Activated CD4-positive, alpha-beta T cell treated with anti-CD3 and anti-CD28 coated beads for 36 hours (primary cell): ENCODE measurements at regions not wholly inside any gene's neighbourhood (a gene's known extent, or its start where the extent isn't known, plus 50 kb on each side); places are given as distances from the start of the nearest gene placed in this dataset.
"Not testable (repeated sequence)": the region's sequence is repeated elsewhere in the genome, so short reads cannot be mapped to it uniquely, and the experiment has no call there.

Experiments used
- ATAC-seq: fragments of 200-7000 bp; cut with Tn5 transposase; one replicate; pipeline ENCODE4 v1.10.0; 2021; ENCODE audit warnings: mild to moderate bottlenecking, moderate library complexity
- CTCF ChIA-PET: fragments of 350-600 bp; sonication (Branson Sonifier 250); formaldehyde crosslinking; loops from one replicate; lab custom pipeline; 2021; ENCODE audit warnings: antibody characterized with exemption; lab: Charles Lee
- POLR2A ChIA-PET: fragments of 350-600 bp; sonication (Branson Sonifier 250); formaldehyde crosslinking; loops from one replicate; lab custom pipeline; 2021; ENCODE audit warnings: antibody characterized with exemption, inconsistent platforms; lab: Charles Lee
- DNase-seq: peaks from one replicate; pipeline ENCODE4 v3.0.0-alpha.2; 2020
- H3K27ac Mint-ChIP-seq: one replicate; pipeline ENCODE4 v1.8.0; 2021; ENCODE audit warnings: mixed read lengths
- H3K27me3 Mint-ChIP-seq: one replicate; pipeline ENCODE4 v1.8.0; 2021; ENCODE audit warnings: mixed read lengths
- H3K36me3 Mint-ChIP-seq: one replicate; pipeline ENCODE4 v1.8.0; 2021; ENCODE audit warnings: low read depth, mixed read lengths
- H3K4me1 Mint-ChIP-seq: one replicate; pipeline ENCODE4 v1.8.0; 2021; ENCODE audit warnings: mixed read lengths
- H3K4me3 Mint-ChIP-seq: one replicate; pipeline ENCODE4 v1.8.0; 2021; ENCODE audit warnings: mild to moderate bottlenecking, moderate library complexity, mixed read lengths
- H3K9me3 Mint-ChIP-seq: one replicate; pipeline ENCODE4 v1.8.0; 2021; ENCODE audit warnings: low read depth, mixed read lengths
- intact Hi-C, 2 experiments: fragments of 100-400 bp; cut with DNase I in 1 of 2; cut with micrococcal nuclease in 1 of 2; formaldehyde crosslinking; loops; one replicate each; pipeline versions ENCODE4 v1.14.2 to v1.15.1; 2022 to 2024; cut with DNase I, micrococcal nuclease

- Mint-ChIP-seq H3K27me3 (no peaks in the 10 kb centered on the region), H3K4me1 (no peaks in the 10 kb centered on the region), H3K36me3 (no peaks in the 10 kb centered on the region), H3K4me3 (no peak overlapping the region), H3K27ac (no peak overlapping the region), H3K9me3 (peaks cover 10% of the 10 kb centered on the region)
- no peak for DNase-seq
- CTCF ChIA-PET: no interaction called here
- intact Hi-C loops: no loop called here
- ATAC-seq: no peak
- POLR2A ChIA-PET: no interaction called here
These were observed 68.0 kb downstream of the CBLN4 start for GRCh38 chr20:55937283-55937682.

- Mint-ChIP-seq H3K36me3 (no peaks in the 10 kb centered on the region), H3K9me3 (peaks cover 10% of the 10 kb centered on the region), H3K4me3 (no peak overlapping the region), H3K27me3 (no peaks in the 10 kb centered on the region), H3K27ac (no peak overlapping the region), H3K4me1 (no peaks in the 10 kb centered on the region)
- POLR2A ChIA-PET: no interaction called here
- intact Hi-C loops: no loop called here
- no peak for DNase-seq
- CTCF ChIA-PET: no interaction called here
- ATAC-seq: no peak
These were observed 69.1 kb downstream of the CBLN4 start for GRCh38 chr20:55936209-55936595.

DNA sequence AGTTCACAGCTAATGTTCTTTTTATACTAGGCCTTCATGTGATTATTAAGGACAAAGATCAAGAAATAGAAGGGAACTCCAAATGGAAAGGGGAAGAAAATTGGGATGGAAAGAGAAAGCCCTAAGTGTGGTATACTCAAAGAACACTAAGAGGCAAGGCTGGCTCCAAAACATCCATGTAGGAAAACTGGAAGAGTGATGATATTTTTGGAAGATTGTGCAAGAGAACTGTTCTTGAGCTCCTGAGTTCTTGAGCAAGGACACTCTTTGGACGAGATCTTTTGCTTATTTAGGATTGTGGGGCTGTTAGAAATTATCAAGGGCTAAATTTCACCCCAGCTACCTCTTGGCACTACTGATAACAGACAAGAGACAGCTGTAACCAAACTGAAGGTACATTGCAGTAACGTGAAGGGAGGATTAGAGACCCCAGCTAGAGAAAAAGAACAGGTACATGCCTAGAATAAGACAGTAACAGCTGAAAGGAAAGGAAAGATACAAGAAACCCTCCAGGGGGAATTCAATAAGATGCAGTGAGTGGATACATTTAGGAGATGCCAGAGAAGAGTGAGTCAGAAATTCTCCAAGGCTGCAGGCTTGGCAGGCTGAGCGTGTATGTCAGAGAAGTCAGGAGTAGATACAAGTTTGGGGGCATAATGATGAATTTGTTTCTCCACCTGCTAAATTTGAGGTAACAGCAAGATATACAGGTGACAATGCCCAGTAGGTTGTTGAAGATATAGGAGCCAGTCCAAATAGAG is 69.7 kb downstream of the CBLN4 start:
- Mint-ChIP-seq H3K27ac (no peak overlapping the region), H3K9me3 (peaks cover 8% of the 10 kb centered on the region), H3K4me3 (no peak overlapping the region), H3K27me3 (no peaks in the 10 kb centered on the region), H3K36me3 (no peaks in the 10 kb centered on the region), H3K4me1 (no peaks in the 10 kb centered on the region)
- ChIA-PET POLR2A (no interaction called here), CTCF (no interaction called here)
- intact Hi-C loops: no loop called here
- ATAC-seq (no peak), DNase-seq (no peak)

DNA sequence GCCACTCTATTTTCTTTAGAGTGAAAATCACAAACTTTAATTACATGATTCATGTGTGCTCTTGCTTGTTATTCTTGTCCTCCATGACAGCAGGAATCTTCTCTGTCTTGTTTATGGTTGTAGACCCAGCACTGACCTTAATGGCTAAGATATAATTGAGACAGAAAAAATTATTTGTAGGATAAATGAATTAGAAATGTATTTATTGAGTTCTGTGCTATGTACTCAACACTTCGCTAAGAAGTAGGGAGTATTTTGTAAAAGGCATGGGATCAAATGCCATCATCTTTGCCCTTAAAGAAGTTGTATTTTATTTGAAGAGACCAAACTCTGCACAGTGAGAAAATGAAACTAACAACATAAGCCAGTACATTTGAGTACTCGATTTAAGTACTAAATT is 71.2 kb downstream of the CBLN4 start:
- ATAC-seq (no peak), DNase-seq (no peak)
- no peak overlapping the region for H3K27ac Mint-ChIP-seq
- no peak overlapping the region for H3K4me3 Mint-ChIP-seq
- intact Hi-C loops: no loop called here
- no peaks in the 10 kb centered on the region for H3K27me3 Mint-ChIP-seq
- H3K4me1 Mint-ChIP-seq: no peaks in the 10 kb centered on the region
- peaks cover 8% of the 10 kb centered on the region for H3K9me3 Mint-ChIP-seq
- H3K36me3 Mint-ChIP-seq: no peaks in the 10 kb centered on the region
- CTCF ChIA-PET: no interaction called here
- POLR2A ChIA-PET: no interaction called here

- DNase-seq, CTCF ChIA-PET, ATAC-seq, H3K4me1 Mint-ChIP-seq, POLR2A ChIA-PET, H3K36me3 Mint-ChIP-seq, H3K4me3 Mint-ChIP-seq, intact Hi-C loops, H3K9me3 Mint-ChIP-seq, H3K27me3 Mint-ChIP-seq, H3K27ac Mint-ChIP-seq: not testable (repeated sequence)
These were observed 74.4 kb downstream of the CBLN4 start for GRCh38 chr20:55930876-55931275.

- ChIA-PET CTCF (no interaction called here), POLR2A (no interaction called here)
- Mint-ChIP-seq H3K9me3 (peaks cover 5% of the 10 kb centered on the region), H3K4me1 (no peaks in the 10 kb centered on the region), H3K4me3 (no peak overlapping the region), H3K27me3 (no peaks in the 10 kb centered on the region), H3K36me3 (no peaks in the 10 kb centered on the region), H3K27ac (no peak overlapping the region)
- DNase-seq (no peak), ATAC-seq (no peak)
- intact Hi-C loops: no loop called here
These were observed 77.1 kb downstream of the CBLN4 start for GRCh38 chr20:55928266-55928665.

DNA sequence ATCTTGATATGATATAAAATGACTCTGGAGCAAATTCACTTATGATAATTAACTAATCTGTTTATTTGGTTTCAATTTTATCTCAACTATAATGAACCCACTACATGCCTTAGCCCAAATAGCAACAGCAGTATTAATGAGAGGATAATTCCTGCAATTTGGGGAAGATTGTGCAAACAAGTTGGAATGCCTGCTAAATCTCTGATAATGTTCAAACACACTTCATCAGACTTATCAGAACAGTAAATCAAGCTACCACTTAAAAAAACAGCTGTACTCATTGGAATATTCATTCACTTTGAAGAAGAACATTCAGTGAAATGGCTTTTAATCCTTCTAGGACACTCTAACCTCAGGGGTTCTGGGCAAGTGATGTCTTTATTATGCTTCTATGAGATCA is 85.4 kb downstream of the CBLN4 start:
- ChIA-PET POLR2A (no interaction called here), CTCF (no interaction called here)
- no peak for ATAC-seq
- Mint-ChIP-seq H3K27ac (no peak overlapping the region), H3K27me3 (no peaks in the 10 kb centered on the region), H3K4me3 (no peak overlapping the region), H3K36me3 (no peaks in the 10 kb centered on the region), H3K9me3 (peaks cover 5% of the 10 kb centered on the region), H3K4me1 (no peaks in the 10 kb centered on the region)
- intact Hi-C loops: no loop called here
- no peak for DNase-seq

DNA sequence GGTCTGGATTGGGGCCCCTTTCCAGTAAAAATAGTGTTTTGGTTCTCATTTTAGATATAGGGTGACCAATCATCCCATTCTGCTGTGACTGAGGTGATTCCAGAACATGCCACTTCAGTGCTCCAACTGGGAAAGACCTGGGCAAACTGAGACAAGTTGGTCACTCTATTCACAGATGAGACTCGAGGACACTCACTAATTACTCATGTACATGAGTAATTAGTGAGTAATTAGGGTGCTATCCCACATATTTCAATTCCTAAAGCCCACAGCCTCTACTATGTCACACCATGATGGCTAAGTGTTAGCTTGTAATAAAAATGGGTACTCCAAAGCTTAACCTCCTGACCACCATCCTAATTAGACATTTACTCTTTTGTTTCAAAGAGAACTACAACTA is 86.0 kb downstream of the CBLN4 start:
- ChIA-PET CTCF (no interaction called here), POLR2A (no interaction called here)
- ATAC-seq (no peak), DNase-seq (no peak)
- intact Hi-C loops: no loop called here
- no peaks in the 10 kb centered on the region for H3K27me3 Mint-ChIP-seq
- H3K4me1 Mint-ChIP-seq: no peaks in the 10 kb centered on the region
- no peak overlapping the region for H3K27ac Mint-ChIP-seq
- H3K36me3 Mint-ChIP-seq: no peaks in the 10 kb centered on the region
- peaks cover 5% of the 10 kb centered on the region for H3K9me3 Mint-ChIP-seq
- H3K4me3 Mint-ChIP-seq: no peak overlapping the region

DNA sequence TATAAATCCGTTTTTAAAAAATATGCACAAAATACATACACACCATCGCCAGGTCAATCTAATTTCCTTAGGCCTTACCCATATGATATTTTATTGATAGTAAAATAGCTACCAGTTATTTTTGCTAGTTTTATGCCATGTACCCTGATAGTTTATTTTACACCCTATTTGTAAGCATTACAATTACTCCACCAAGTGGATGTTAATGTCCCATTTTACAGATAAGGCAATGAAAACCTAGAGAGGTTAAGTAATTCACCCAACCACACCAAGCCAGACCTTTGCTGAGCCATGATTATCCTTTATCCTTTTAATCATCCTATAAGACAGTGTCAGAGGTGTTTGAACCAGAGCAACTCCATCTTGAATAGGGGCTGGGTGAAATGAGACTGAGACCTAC is 86.8 kb downstream of the CBLN4 start:
- H3K27me3 Mint-ChIP-seq: no peaks in the 10 kb centered on the region
- no peaks in the 10 kb centered on the region for H3K36me3 Mint-ChIP-seq
- intact Hi-C loops: no loop called here
- no peak overlapping the region for H3K4me3 Mint-ChIP-seq
- H3K4me1 Mint-ChIP-seq: no peaks in the 10 kb centered on the region
- no peak for ATAC-seq
- no peak overlapping the region for H3K27ac Mint-ChIP-seq
- DNase-seq: no peak
- POLR2A ChIA-PET: no interaction called here
- H3K9me3 Mint-ChIP-seq: peaks cover 5% of the 10 kb centered on the region
- CTCF ChIA-PET: no interaction called here

GRCh38 chr20:55893031-55893430 is 112.3 kb downstream of the CBLN4 start:
- ChIA-PET POLR2A (no interaction called here), CTCF (no interaction called here)
- H3K4me1 Mint-ChIP-seq: no peaks in the 10 kb centered on the region
- no peak for ATAC-seq
- DNase-seq: no peak
- intact Hi-C loops: no loop called here
- peaks cover 11% of the 10 kb centered on the region for H3K9me3 Mint-ChIP-seq
- no peaks in the 10 kb centered on the region for H3K36me3 Mint-ChIP-seq
- H3K27ac Mint-ChIP-seq: no peak overlapping the region
- H3K4me3 Mint-ChIP-seq: no peak overlapping the region
- no peaks in the 10 kb centered on the region for H3K27me3 Mint-ChIP-seq

- no peak for DNase-seq
- ChIA-PET POLR2A (no interaction called here), CTCF (no interaction called here)
These were observed 116.6 kb downstream of the CBLN4 start for GRCh38 chr20:55888685-55889084.

DNA sequence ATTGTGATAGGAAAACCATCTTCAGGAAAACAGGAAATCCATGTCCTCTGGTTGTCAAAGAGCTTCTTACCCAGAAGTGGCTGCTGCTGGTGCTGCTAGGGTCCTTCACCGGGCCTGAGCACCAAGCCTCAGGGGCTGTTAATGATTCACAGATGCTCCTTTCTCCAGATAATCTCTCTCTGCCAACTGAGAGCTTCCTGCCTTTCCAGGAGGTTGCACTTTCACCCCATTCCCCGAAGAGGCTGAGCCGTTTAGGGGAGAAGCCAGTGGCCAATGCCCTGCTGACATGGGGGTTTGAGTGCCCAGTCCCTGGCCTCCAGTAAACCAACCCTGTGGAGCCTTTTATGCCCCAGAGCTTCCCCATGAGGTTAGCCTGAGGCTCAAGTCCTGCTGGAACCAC is 122.4 kb downstream of the CBLN4 start:
- Mint-ChIP-seq H3K9me3 (peaks cover 11% of the 10 kb centered on the region), H3K4me1 (no peaks in the 10 kb centered on the region), H3K27me3 (no peaks in the 10 kb centered on the region), H3K36me3 (no peaks in the 10 kb centered on the region), H3K4me3 (no peak overlapping the region), H3K27ac (no peak overlapping the region)
- ATAC-seq: no peak
- POLR2A ChIA-PET: interaction anchor here (0.6 kb wide), 1 partner anchor 41 kb away, joined by 3 read pairs; no protein-coding TSS in a partner anchor
- DNase-seq: no peak
- intact Hi-C loops: no loop called here
- CTCF ChIA-PET: no interaction called here

More at GRCh38 chr20:55888685-55889084, 116.6 kb downstream of the CBLN4 start:
- Mint-ChIP-seq H3K36me3 (no peaks in the 10 kb centered on the region), H3K9me3 (peaks cover 10% of the 10 kb centered on the region), H3K4me3 (no peak overlapping the region), H3K4me1 (no peaks in the 10 kb centered on the region), H3K27ac (no peak overlapping the region), H3K27me3 (no peaks in the 10 kb centered on the region)
- intact Hi-C loops: no loop called here
- no peak for ATAC-seq
